NOMO-1 treated with DMSO at 0.1 percent for 48 hours (cell line): ENCODE measurements at regions not wholly inside any gene's neighbourhood (a gene's known extent, or its start where the extent isn't known, plus 50 kb on each side); places are given as distances from the start of the nearest gene placed in this dataset.
"Not testable (repeated sequence)": the region's sequence is repeated elsewhere in the genome, so short reads cannot be mapped to it uniquely, and the experiment has no call there.

Experiments used
- DNase-seq: peaks from one replicate; lab custom pipeline; 2025; ENCODE audit not compliant: unreplicated experiment; lab: John Stamatoyannopoulos, UW

GRCh38 chr3:177871267-177871666 is 665.0 kb upstream of the KCNMB2 start:
- not testable (repeated sequence) for DNase-seq

GRCh38 chr3:177878192-177878591 is 658.0 kb upstream of the KCNMB2 start:
- no peak for DNase-seq

GRCh38 chr3:177878957-177879356 is 657.3 kb upstream of the KCNMB2 start:
- DNase-seq = no peak

GRCh38 chr3:177881351-177881750 is 654.9 kb upstream of the KCNMB2 start:
- DNase-seq = no peak

GRCh38 chr3:177882124-177882648 is 654.0 kb upstream of the KCNMB2 start:
- DNase-seq = no peak

GRCh38 chr3:177883091-177883490 is 653.1 kb upstream of the KCNMB2 start:
- no peak for DNase-seq

- peak; percentile 36 for DNase-seq
These were observed 652.3 kb upstream of the KCNMB2 start for GRCh38 chr3:177883957-177884356.

GRCh38 chr3:177885063-177885462 is 651.2 kb upstream of the KCNMB2 start:
- DNase-seq = no peak

GRCh38 chr3:177886501-177886900 is 649.7 kb upstream of the KCNMB2 start:
- no peak for DNase-seq

GRCh38 chr3:177887475-177887874 is 648.8 kb upstream of the KCNMB2 start:
- no peak for DNase-seq

- no peak for DNase-seq
These were observed 647.1 kb upstream of the KCNMB2 start for GRCh38 chr3:177889161-177889560.

- DNase-seq = no peak
These were observed 646.4 kb upstream of the KCNMB2 start for GRCh38 chr3:177889652-177890358.

- DNase-seq = no peak
These were observed 645.9 kb upstream of the KCNMB2 start for GRCh38 chr3:177890359-177890683.

- not testable (repeated sequence) for DNase-seq
These were observed 644.7 kb upstream of the KCNMB2 start for GRCh38 chr3:177891569-177891968.

GRCh38 chr3:177893331-177893730 is 642.9 kb upstream of the KCNMB2 start:
- no peak for DNase-seq

GRCh38 chr3:177894081-177894728 is 642.0 kb upstream of the KCNMB2 start:
- DNase-seq = no peak

GRCh38 chr3:177898185-177898584 is 638.1 kb upstream of the KCNMB2 start:
- DNase-seq = no peak

GRCh38 chr3:177899275-177900067 is 636.8 kb upstream of the KCNMB2 start:
- DNase-seq = no peak

- no peak for DNase-seq
These were observed 633.4 kb upstream of the KCNMB2 start for GRCh38 chr3:177902876-177903275.

GRCh38 chr3:177904621-177905020 is 631.6 kb upstream of the KCNMB2 start:
- no peak for DNase-seq

GRCh38 chr3:177905173-177906125 is 630.8 kb upstream of the KCNMB2 start:
- no peak for DNase-seq
